ENCODE measurements at regions not wholly inside any gene's neighbourhood (a gene's known extent, or its start where the extent isn't known, plus 50 kb on each side); places are given as distances from the start of the nearest gene placed in this dataset.

GRCh38 chr13:81117416-81117815 is 776.5 kb upstream of the SPRY2 start:
- TF ChIP-seq CTCF (IDR thresholded peaks at IDR 0.05) (no peak), POLR2A (IDR thresholded peaks at IDR 0.05) (no peak), POLR2AphosphoS5 (IDR thresholded peaks at IDR 0.05) (no peak), EP300 (IDR thresholded peaks at IDR 0.05) (no peak)
- H3K4me3 ChIP-seq = no peak overlapping the region
- H3K27ac ChIP-seq = no peak overlapping the region
- H3K4me1 ChIP-seq = no peaks in the 10 kb centered on the region
- H3K27me3 ChIP-seq = no peaks in the 10 kb centered on the region
- ATAC-seq (ENCODE audit: low FRiP score in 2 of 2) = no peak
- DNase-seq = no peak
- no peaks in the 10 kb centered on the region for H3K36me3 ChIP-seq
- no peaks in the 10 kb centered on the region for H3K9me3 ChIP-seq

GRCh38 chr13:81116461-81117282 is 775.7 kb upstream of the SPRY2 start:
- Histone ChIP-seq H3K27me3 (no peaks in the 10 kb centered on the region), H3K36me3 (no peaks in the 10 kb centered on the region), H3K9me3 (no peaks in the 10 kb centered on the region), H3K4me3 (no peak overlapping the region), H3K27ac (no peak overlapping the region), H3K4me1 (no peaks in the 10 kb centered on the region)
- 65 to 77% methylated on average over 5 of the region's 5 CpGs for WGBS, 2 donors
- ATAC-seq (ENCODE audit: low FRiP score in 2 of 2) (no peak), DNase-seq (no peak)
- no peak for TF ChIP-seq EP300 (IDR thresholded peaks at IDR 0.05)
- no peak for TF ChIP-seq POLR2AphosphoS5 (IDR thresholded peaks at IDR 0.05)
- TF ChIP-seq POLR2A (IDR thresholded peaks at IDR 0.05) = no peak
- TF ChIP-seq CTCF (IDR thresholded peaks at IDR 0.05) = no peak

- WGBS, 2 donors = 93 to 94% methylated on average over 1 of the region's 1 CpG
- TF ChIP-seq POLR2AphosphoS5 (IDR thresholded peaks at IDR 0.05) (no peak), EP300 (IDR thresholded peaks at IDR 0.05) (no peak), CTCF (IDR thresholded peaks at IDR 0.05) (no peak), POLR2A (IDR thresholded peaks at IDR 0.05) (no peak)
These were observed 768.1 kb upstream of the SPRY2 start for GRCh38 chr13:81109026-81109425.

GRCh38 chr13:81106348-81106747 is 765.4 kb upstream of the SPRY2 start:
- DNase-seq (no peak), ATAC-seq (ENCODE audit: low FRiP score in 2 of 2) (no peak)
- no peak for TF ChIP-seq EP300 (IDR thresholded peaks at IDR 0.05)
- TF ChIP-seq POLR2AphosphoS5 (IDR thresholded peaks at IDR 0.05) = no peak
- no peak for TF ChIP-seq POLR2A (IDR thresholded peaks at IDR 0.05)
- TF ChIP-seq CTCF (IDR thresholded peaks at IDR 0.05) = no peak
- Histone ChIP-seq H3K36me3 (no peaks in the 10 kb centered on the region), H3K4me1 (no peaks in the 10 kb centered on the region), H3K27ac (no peak overlapping the region), H3K27me3 (no peaks in the 10 kb centered on the region), H3K9me3 (no peaks in the 10 kb centered on the region), H3K4me3 (no peak overlapping the region)
- WGBS, 2 donors = 44 to 59% methylated on average over 7 of the region's 7 CpGs

More at GRCh38 chr13:81109026-81109425, 768.1 kb upstream of the SPRY2 start:
- no peak overlapping the region for H3K27ac ChIP-seq
- DNase-seq (no peak), ATAC-seq (ENCODE audit: low FRiP score in 2 of 2) (no peak)
- no peak overlapping the region for H3K4me3 ChIP-seq
- no peaks in the 10 kb centered on the region for H3K4me1 ChIP-seq
- H3K27me3 ChIP-seq = no peaks in the 10 kb centered on the region
- no peaks in the 10 kb centered on the region for H3K9me3 ChIP-seq
- no peaks in the 10 kb centered on the region for H3K36me3 ChIP-seq

Measured in upper lobe of left lung (tissue), 6 donors.